ENCODE measurements at regions not wholly inside any gene's neighbourhood (a gene's known extent, or its start where the extent isn't known, plus 50 kb on each side); places are given as distances from the start of the nearest gene placed in this dataset.

GRCh38 chr9:86605303-86605702 is 251.1 kb upstream of the TUT7 start:
- no peak overlapping the region for H3K9ac ChIP-seq (ENCODE audit: low read length)
- H3K27me3 ChIP-seq (ENCODE audit: insufficient read depth, low read length): no peaks in the 10 kb centered on the region
- H3K36me3 ChIP-seq (ENCODE audit: insufficient read depth, low read length): no peaks in the 10 kb centered on the region
- H4K20me1 ChIP-seq (ENCODE audit: insufficient read depth, low read length): no peaks in the 10 kb centered on the region
- H3K9me3 ChIP-seq (ENCODE audit: low read length): no peaks in the 10 kb centered on the region
- H3F3A ChIP-seq (ENCODE audit: insufficient read depth, low read length): no peaks in the 10 kb centered on the region
- no peak overlapping the region for H3K4me2 ChIP-seq (ENCODE audit: low read length)
- H3K4me3 ChIP-seq (ENCODE audit: low read depth, low read length, poor library complexity, severe bottlenecking): no peak overlapping the region
- no peak overlapping the region for H3K27ac ChIP-seq (ENCODE audit: low read depth, low read length, poor library complexity, severe bottlenecking)
- no peak overlapping the region for H2AFZ ChIP-seq (ENCODE audit: low read length)
- H3K79me2 ChIP-seq (ENCODE audit: insufficient read depth, low read length): no peaks in the 10 kb centered on the region
- TF ChIP-seq CTCF (IDR thresholded peaks at IDR 0.05; ENCODE audit: low read length) (no peak), EZH2 (IDR thresholded peaks at IDR 0.05; ENCODE audit: borderline replicate concordance, low read length) (no peak)
- H3K4me1 ChIP-seq (ENCODE audit: insufficient read depth, low read length, severe bottlenecking): no peaks in the 10 kb centered on the region
- no peaks in the 10 kb centered on the region for H3K9me2 ChIP-seq (ENCODE audit: low read depth, low read length)

- Histone ChIP-seq H3K9me2 (ENCODE audit: low read depth, low read length) (no peaks in the 10 kb centered on the region), H2AFZ (ENCODE audit: low read length) (no peak overlapping the region), H3K27me3 (ENCODE audit: insufficient read depth, low read length) (no peaks in the 10 kb centered on the region), H3K79me2 (ENCODE audit: insufficient read depth, low read length) (no peaks in the 10 kb centered on the region), H3K9me3 (ENCODE audit: low read length) (no peaks in the 10 kb centered on the region), H3K36me3 (ENCODE audit: insufficient read depth, low read length) (no peaks in the 10 kb centered on the region), H3K9ac (ENCODE audit: low read length) (no peak overlapping the region), H3K4me1 (ENCODE audit: insufficient read depth, low read length, severe bottlenecking) (no peaks in the 10 kb centered on the region), H3K4me2 (ENCODE audit: low read length) (no peak overlapping the region), H3K4me3 (ENCODE audit: low read depth, low read length, poor library complexity, severe bottlenecking) (no peak overlapping the region), H3K27ac (ENCODE audit: low read depth, low read length, poor library complexity, severe bottlenecking) (no peak overlapping the region), H4K20me1 (ENCODE audit: insufficient read depth, low read length) (no peaks in the 10 kb centered on the region), H3F3A (ENCODE audit: insufficient read depth, low read length) (no peaks in the 10 kb centered on the region)
- TF ChIP-seq CTCF (IDR thresholded peaks at IDR 0.05; ENCODE audit: low read length) (no peak), EZH2 (IDR thresholded peaks at IDR 0.05; ENCODE audit: borderline replicate concordance, low read length) (no peak)
These were observed 250.5 kb upstream of the TUT7 start for GRCh38 chr9:86604741-86605140.

GRCh38 chr9:86602715-86603114 is 248.5 kb upstream of the TUT7 start:
- H3K27ac ChIP-seq (ENCODE audit: low read depth, low read length, poor library complexity, severe bottlenecking): no peak overlapping the region
- no peaks in the 10 kb centered on the region for H3K9me3 ChIP-seq (ENCODE audit: low read length)
- no peak overlapping the region for H3K9ac ChIP-seq (ENCODE audit: low read length)
- H3K79me2 ChIP-seq (ENCODE audit: insufficient read depth, low read length): no peaks in the 10 kb centered on the region
- H4K20me1 ChIP-seq (ENCODE audit: insufficient read depth, low read length): no peaks in the 10 kb centered on the region
- TF ChIP-seq CTCF (IDR thresholded peaks at IDR 0.05; ENCODE audit: low read length) (no peak), EZH2 (IDR thresholded peaks at IDR 0.05; ENCODE audit: borderline replicate concordance, low read length) (no peak)
- no peak overlapping the region for H3K4me2 ChIP-seq (ENCODE audit: low read length)
- H3K36me3 ChIP-seq (ENCODE audit: insufficient read depth, low read length): no peaks in the 10 kb centered on the region
- H3K9me2 ChIP-seq (ENCODE audit: low read depth, low read length): no peaks in the 10 kb centered on the region
- no peaks in the 10 kb centered on the region for H3F3A ChIP-seq (ENCODE audit: insufficient read depth, low read length)
- H3K4me1 ChIP-seq (ENCODE audit: insufficient read depth, low read length, severe bottlenecking): no peaks in the 10 kb centered on the region
- H3K27me3 ChIP-seq (ENCODE audit: insufficient read depth, low read length): no peaks in the 10 kb centered on the region
- H2AFZ ChIP-seq (ENCODE audit: low read length): no peak overlapping the region
- no peak overlapping the region for H3K4me3 ChIP-seq (ENCODE audit: low read depth, low read length, poor library complexity, severe bottlenecking)

Measured in OCI-LY1 (cell line).